ENCODE measurements at regions not wholly inside any gene's neighbourhood (a gene's known extent, or its start where the extent isn't known, plus 50 kb on each side); places are given as distances from the start of the nearest gene placed in this dataset.
"Not testable (repeated sequence)": the region's sequence is repeated elsewhere in the genome, so short reads cannot be mapped to it uniquely, and the experiment has no call there.

DNA sequence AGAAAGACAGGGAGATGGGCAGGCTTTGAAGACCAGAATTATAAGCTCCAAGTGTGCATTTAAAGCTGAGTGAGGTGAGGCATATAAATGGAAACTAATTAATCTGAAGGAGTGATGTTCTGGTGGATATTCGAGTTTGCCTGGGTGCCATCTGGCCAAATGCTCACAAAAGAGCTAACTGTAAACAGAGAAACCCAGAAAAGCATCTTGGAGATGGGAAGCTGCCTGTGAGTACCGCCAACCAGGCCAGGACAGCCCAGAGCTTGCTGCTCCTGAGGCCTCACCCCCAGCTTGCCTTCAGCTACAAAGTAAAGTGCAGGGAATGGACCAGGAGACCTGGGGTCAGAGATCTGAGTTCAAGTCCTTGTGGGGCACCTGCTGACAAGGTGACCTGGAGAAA is 446.1 kb upstream of the MYT1L start:
- H3K27me3 Mint-ChIP-seq (ENCODE audit: insufficient read depth): no peaks in the 10 kb centered on the region
- peaks cover 6% of the 10 kb centered on the region; the same call in 1 of the 2 replicates for H3K36me3 Mint-ChIP-seq (ENCODE audit: low read depth)
- DNase-seq: no peak
- H3K4me1 Mint-ChIP-seq (ENCODE audit: low read depth): no peaks in the 10 kb centered on the region
- peaks cover 66% of the 10 kb centered on the region for H3K9me3 Mint-ChIP-seq
- TF ChIP-seq, protein P1, sequence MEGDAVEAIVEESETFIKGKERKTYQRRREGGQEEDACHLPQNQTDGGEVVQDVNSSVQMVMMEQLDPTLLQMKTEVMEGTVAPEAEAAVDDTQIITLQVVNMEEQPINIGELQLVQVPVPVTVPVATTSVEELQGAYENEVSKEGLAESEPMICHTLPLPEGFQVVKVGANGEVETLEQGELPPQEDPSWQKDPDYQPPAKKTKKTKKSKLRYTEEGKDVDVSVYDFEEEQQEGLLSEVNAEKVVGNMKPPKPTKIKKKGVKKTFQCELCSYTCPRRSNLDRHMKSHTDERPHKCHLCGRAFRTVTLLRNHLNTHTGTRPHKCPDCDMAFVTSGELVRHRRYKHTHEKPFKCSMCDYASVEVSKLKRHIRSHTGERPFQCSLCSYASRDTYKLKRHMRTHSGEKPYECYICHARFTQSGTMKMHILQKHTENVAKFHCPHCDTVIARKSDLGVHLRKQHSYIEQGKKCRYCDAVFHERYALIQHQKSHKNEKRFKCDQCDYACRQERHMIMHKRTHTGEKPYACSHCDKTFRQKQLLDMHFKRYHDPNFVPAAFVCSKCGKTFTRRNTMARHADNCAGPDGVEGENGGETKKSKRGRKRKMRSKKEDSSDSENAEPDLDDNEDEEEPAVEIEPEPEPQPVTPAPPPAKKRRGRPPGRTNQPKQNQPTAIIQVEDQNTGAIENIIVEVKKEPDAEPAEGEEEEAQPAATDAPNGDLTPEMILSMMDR (IDR thresholded peaks at IDR 0.05): no peak
- H3K4me3 Mint-ChIP-seq: no peak overlapping the region
- no peak overlapping the region for H3K27ac Mint-ChIP-seq

DNA sequence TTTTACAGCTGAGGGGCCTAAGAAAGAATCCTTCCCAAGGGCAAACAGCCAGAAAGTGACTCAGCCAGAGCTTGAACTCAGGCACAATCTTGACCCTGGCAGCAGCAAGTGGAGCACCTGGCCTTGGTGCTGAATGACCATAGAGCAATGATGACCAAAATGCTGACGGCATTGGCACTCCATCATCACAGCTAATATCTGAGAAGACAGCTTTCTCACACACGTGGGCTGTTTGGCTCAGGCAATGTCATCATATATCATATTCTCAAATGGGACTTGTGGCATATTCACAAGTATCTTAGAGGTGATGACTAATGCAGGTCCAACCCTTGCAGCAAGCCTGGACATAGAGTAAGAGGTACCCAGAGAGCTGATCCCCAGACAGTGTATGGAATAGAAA is 443.9 kb upstream of the MYT1L start:
- H3K4me1 Mint-ChIP-seq (ENCODE audit: low read depth): no peaks in the 10 kb centered on the region
- no peaks in the 10 kb centered on the region for H3K27me3 Mint-ChIP-seq (ENCODE audit: insufficient read depth)
- TF ChIP-seq, protein P1 (IDR thresholded peaks at IDR 0.05): no peak
- H3K4me3 Mint-ChIP-seq: no peak overlapping the region
- H3K36me3 Mint-ChIP-seq (ENCODE audit: low read depth): no peaks in the 10 kb centered on the region
- no peak for DNase-seq
- H3K27ac Mint-ChIP-seq: no peak overlapping the region
- H3K9me3 Mint-ChIP-seq: peaks cover 61% of the 10 kb centered on the region

DNA sequence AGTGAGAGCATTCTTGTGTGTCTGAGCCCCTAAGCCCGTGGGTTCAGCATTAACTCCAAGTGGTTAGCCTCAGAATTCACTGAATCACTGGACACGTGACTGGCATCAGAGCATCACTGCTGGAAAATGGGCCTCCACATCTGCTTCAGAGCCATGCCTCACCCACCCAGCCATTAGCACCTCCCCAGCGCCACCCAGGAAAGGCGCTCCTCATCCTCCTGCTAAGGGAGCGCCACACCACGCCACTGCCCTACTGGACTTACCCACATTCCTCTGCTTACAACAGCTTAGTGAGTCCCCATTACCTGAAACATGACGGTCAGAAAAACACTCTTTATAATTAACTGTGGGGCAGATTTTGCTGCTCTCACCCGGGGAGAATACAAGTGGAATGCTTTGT is 442.6 kb upstream of the MYT1L start:
- Mint-ChIP-seq H3K36me3 (ENCODE audit: low read depth) (no peaks in the 10 kb centered on the region), H3K4me1 (ENCODE audit: low read depth) (no peaks in the 10 kb centered on the region), H3K4me3 (no peak overlapping the region), H3K9me3 (peaks cover 58% of the 10 kb centered on the region), H3K27ac (no peak overlapping the region), H3K27me3 (ENCODE audit: insufficient read depth) (no peaks in the 10 kb centered on the region)
- TF ChIP-seq, protein P1 (IDR thresholded peaks at IDR 0.05): no peak
- no peak for DNase-seq

DNA sequence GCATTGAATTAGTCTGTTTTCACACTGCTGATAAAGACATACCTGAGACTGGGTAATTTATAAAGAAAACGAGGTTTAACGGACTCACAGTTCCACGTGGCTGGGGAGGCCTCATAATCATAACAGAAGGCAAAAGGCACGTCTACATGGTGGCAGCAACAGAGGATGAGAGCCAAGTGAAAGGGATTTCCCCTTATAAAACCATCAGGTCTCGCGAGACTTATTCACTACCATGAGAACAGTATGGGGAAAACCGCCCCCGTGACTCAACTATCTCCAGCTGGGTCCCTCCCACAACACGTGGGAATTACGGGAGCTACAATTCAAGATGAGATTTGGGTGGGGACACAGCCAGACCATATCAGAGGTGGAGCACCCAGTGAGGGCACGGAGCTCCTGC is 442.0 kb upstream of the MYT1L start:
- H3K9me3 Mint-ChIP-seq: peaks cover 62% of the 10 kb centered on the region

DNA sequence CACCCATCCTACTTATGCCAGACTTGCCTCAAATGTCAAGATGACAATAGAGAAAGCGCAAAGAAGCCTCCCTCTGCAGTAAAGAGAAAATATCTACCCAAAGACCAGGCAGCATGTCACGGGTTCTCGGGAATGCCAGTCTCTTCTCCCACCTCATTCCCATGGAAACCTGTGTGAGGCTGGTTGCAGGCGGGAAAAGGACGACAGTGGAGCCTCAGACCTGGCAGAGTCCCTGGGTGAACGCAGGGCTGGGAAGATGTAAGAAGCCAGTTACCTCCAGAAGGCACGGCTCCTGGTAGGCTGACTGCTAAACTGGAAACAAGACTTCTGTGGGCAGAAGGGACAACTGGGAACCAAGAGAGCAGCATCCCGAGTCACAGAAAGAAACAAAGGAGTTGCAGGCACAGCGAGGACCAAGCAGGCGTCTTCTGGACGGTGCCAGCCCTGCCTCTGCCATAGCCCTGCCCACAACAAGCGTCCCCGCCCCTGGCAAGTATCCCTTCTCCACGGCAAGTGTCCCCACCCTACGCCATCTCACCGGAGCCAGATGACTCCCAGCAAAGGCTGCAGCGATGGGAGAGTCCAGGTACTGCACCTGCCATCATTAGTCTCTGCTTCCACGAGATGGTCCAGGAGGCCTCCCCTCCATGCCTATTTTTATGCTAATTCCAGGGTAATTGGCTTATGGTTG is 440.8 kb upstream of the MYT1L start:
- Mint-ChIP-seq H3K4me1 (ENCODE audit: low read depth) (no peaks in the 10 kb centered on the region), H3K4me3 (no peak overlapping the region), H3K9me3 (peaks cover 64% of the 10 kb centered on the region), H3K27ac (no peak overlapping the region), H3K27me3 (ENCODE audit: insufficient read depth) (no peaks in the 10 kb centered on the region), H3K36me3 (ENCODE audit: low read depth) (0 out of 2 replicates have a peak, but pooled peaks cover 3% of the 10 kb centered on the region)
- DNase-seq: no peak
- TF ChIP-seq, protein P1 (IDR thresholded peaks at IDR 0.05): no peak

More for the DNA sequence above, 442.0 kb upstream of the MYT1L start:
- not testable (repeated sequence) for H3K4me3 Mint-ChIP-seq; H3K4me1 Mint-ChIP-seq (ENCODE audit: low read depth); H3K27me3 Mint-ChIP-seq (ENCODE audit: insufficient read depth); DNase-seq; H3K27ac Mint-ChIP-seq; H3K36me3 Mint-ChIP-seq (ENCODE audit: low read depth)

DNA sequence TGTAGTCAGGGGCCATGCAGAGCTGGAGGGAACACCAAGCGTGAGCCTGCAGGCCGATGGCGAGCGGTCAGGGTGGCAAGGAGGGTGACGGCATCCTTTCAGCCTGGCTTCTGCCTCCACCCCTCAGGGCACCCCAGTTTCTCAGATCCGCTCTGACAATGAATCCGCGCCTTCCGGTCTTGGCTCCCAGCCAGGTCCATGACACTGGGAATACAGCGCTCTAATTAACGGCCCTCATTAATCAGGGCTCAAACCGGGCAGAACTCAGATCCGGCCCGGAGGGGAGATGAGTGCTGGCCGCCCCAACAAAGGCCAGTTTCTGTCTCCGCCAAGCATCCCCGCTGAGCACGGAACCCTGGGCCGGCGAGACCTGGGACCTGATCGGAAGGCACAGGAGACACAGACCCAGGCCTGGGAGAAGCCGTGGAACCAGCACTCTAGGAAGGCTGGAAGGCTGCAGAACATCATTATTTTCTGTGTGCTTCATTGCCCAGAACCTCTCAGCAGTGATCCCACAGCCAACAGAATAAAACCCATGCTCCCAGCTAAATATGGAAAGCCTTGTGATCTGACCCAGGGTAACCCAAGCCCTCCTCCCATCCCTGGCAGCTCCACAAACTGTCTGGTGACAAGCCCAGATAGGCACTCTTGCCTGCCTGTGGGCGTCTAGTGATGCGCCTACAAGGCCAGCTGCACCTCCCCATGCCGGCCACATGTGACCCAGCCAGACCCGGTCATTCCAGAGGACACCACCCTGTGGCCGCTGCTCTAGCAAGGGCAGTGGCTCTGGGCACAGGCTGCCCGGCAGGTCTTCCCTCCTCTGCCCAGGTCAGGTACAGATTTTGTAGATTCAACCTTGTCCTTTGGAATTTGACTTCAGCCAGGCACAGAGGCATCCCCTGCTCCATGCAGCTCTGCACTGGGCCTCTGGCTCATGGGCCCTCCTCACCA is 438.7 kb upstream of the MYT1L start:
- no peak overlapping the region for H3K4me3 Mint-ChIP-seq
- no peaks in the 10 kb centered on the region for H3K27me3 Mint-ChIP-seq (ENCODE audit: insufficient read depth)
- TF ChIP-seq, protein P1 (IDR thresholded peaks at IDR 0.05): no peak
- no peak overlapping the region for H3K27ac Mint-ChIP-seq
- DNase-seq: no peak
- H3K4me1 Mint-ChIP-seq (ENCODE audit: low read depth): no peaks in the 10 kb centered on the region
- H3K9me3 Mint-ChIP-seq: peaks cover 64% of the 10 kb centered on the region
- H3K36me3 Mint-ChIP-seq (ENCODE audit: low read depth): 0 out of 2 replicates have a peak, but pooled peaks cover 3% of the 10 kb centered on the region

All from HFFc6 (cell line).